ENCODE measurements at regions not wholly inside any gene's neighbourhood (a gene's known extent, or its start where the extent isn't known, plus 50 kb on each side); places are given as distances from the start of the nearest gene placed in this dataset.
"Not testable (repeated sequence)": the region's sequence is repeated elsewhere in the genome, so short reads cannot be mapped to it uniquely, and the experiment has no call there.

GRCh38 chr14:55767286-55767685 is 187.3 kb downstream of the KTN1 start:
- no peak for DNase-seq (ENCODE audit: low read depth)

GRCh38 chr14:55769877-55770276 is 189.9 kb downstream of the KTN1 start:
- no peak for DNase-seq (ENCODE audit: low read depth)

- DNase-seq (ENCODE audit: low read depth): no peak
Observed at GRCh38 chr14:55771242-55771981, 191.4 kb downstream of the KTN1 start.

DNA sequence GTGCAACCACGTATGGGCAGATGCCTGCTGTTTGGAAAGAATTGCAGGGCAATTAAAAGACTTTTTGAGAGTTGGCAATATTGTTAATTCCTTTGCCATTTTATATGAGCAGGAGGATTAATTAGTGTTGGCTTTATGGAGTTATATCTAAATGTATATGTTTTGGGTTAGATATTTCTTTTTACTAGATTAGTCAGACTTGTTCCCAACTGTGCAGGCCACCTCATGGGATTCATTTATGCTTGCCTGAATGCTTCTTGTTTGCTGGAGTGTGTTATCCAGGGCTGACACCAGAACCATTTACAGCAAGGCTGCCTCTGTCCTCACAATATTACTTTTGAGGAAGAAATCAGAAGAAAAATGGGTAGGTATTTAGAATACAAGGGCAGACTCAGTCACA is 192.5 kb downstream of the KTN1 start:
- DNase-seq (ENCODE audit: low read depth): no peak

- DNase-seq (ENCODE audit: low read depth): no peak
Observed at GRCh38 chr14:55773312-55773711, 193.3 kb downstream of the KTN1 start.

DNA sequence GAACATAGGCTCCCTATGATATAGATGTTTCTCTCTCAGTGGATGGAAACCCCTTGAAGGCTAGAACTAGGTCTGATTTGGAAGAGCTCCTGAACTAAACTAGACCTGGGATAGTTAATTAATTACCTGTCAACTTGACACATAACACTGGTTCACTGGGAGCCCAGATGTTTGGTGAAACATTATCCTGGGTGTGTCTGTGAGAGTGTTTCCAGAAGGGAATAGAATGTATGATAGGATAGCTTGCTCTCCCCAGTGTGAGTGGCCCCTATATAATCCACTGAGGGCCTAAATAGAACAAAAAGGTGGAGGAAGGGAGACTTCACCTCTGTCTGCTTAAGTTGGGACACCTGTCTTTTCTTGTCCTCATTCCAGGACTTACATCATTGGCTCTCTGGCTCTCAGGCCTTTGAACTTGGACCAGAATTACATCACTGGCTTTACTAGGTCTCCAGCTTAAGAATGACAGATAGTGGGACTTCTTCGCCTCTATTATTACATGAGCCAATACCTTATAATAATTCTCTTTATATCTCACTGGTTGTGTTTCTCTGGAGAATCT is 194.1 kb downstream of the KTN1 start:
- DNase-seq (ENCODE audit: low read depth): no peak

DNA sequence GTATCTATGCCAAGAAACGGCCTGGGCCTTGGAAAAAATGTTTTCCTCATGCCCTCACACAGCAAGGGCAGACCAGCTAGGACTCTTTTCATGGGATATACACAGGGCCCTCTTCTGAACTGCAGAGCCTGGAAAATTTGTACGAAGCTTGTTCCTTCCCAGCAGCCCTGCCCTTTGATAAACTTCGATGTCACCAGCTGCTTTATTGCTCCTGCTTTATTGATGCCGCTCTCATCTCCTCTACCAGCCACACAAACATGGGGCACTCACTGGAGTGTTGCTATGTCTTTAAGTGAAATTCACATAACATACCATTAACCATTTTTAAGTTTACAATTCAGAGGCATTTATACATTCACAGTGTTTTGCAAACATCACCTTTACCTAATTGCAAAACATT is 197.9 kb downstream of the KTN1 start:
- DNase-seq (ENCODE audit: low read depth): no peak

- no peak for DNase-seq (ENCODE audit: low read depth)
Observed at GRCh38 chr14:55780156-55780946, 200.3 kb downstream of the KTN1 start.

GRCh38 chr14:55781046-55781445 is 201.0 kb downstream of the KTN1 start:
- no peak for DNase-seq (ENCODE audit: low read depth)

- DNase-seq (ENCODE audit: low read depth): no peak
Observed at GRCh38 chr14:55782166-55782565, 202.2 kb downstream of the KTN1 start.

GRCh38 chr14:55789406-55789805 is 209.4 kb downstream of the KTN1 start:
- DNase-seq (ENCODE audit: low read depth): no peak

- no peak for DNase-seq (ENCODE audit: low read depth)
Observed at GRCh38 chr14:55794655-55795595, 214.9 kb downstream of the KTN1 start.

GRCh38 chr14:55796513-55796912 is 216.5 kb downstream of the KTN1 start:
- DNase-seq (ENCODE audit: low read depth): not testable (repeated sequence)

- DNase-seq (ENCODE audit: low read depth): no peak
Observed at GRCh38 chr14:55798406-55798805, 218.4 kb downstream of the KTN1 start.

- DNase-seq (ENCODE audit: low read depth): no peak
Observed at GRCh38 chr14:55799508-55800095, 219.6 kb downstream of the KTN1 start.

DNA sequence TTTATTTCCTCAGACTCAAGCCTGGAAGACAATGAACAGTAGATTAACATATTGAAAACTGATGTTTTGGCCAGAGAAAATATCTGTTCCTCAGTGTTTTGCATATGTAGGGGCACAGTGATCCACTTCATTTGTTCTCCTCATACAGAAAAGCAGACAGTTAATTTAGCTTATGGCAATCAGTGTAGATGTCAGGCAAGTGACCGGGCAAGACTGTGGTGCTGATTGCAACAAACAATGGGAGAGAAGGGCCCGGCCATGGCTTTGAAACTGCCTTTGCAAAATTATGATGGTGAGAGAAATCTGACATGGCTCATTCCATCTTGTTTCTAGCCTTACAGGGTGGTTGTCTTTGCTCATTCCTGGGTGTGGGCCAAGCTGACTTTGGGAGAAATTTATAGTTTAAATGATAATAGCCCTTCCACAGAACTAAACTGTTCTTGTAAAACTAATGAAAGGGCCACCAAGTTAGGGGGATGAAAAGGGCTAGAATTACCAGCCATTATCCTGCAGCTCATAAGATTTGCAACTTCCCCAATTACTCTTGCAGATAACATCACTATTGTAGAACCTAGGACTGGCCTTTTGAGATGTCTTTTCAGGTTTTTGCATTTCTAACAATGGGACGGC is 220.3 kb downstream of the KTN1 start:
- no peak for DNase-seq (ENCODE audit: low read depth)

DNA sequence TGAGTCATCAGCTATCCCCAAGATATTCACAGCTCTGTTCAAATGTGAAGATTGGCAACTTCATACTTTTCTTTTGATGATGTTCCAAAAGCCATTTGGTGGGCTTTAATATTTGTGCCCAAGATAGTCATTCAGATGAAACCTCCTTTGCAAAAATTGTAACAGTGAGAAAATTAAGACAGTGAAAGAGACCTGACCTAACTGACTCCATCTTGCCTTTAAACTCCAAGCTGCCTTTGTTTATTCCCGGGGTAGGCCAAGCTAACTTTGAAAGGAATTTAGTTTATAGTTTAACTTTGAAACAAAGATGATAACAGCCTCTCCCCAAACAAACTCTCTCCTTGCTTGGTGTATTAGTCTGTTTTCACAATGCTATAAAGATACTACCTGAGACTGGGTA is 221.1 kb downstream of the KTN1 start:
- no peak for DNase-seq (ENCODE audit: low read depth)

- DNase-seq (ENCODE audit: low read depth): no peak
Observed at GRCh38 chr14:55802986-55803872, 223.2 kb downstream of the KTN1 start.

DNA sequence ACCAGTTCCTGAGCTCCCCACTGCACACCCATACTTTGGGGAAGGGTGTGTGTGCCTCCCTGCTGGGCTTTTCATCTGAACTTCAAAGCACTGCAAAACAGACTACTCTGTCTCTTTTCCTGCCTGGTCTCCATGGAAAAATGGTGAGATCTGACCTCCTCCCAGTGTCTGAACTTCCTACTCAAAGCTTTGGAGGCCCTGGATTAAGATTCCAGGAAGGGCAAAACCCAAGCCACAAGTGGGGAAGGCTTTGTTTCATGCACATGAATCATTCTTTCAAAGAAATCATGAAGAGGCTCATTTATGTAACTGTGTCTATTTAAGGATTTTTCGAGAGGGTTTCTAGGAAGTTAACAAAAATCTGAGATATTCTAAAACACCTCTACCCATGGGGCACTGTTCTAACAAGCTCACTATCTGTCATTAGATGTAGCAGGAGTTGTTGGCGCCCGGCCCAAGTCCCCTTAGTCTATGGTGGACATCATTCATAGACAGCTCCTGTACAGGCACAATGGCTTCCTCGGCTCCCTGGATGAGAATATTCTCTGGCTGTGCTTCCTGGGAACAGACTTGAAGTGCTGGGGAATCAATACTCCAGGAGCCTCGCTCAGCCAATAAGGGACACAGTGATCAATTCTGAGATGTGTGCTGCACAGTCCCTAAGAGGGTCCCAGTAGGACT is 224.0 kb downstream of the KTN1 start:
- DNase-seq (ENCODE audit: low read depth): no peak
